GM12801 (cell line): ENCODE measurements at regions not wholly inside any gene's neighbourhood (a gene's known extent, or its start where the extent isn't known, plus 50 kb on each side); places are given as distances from the start of the nearest gene placed in this dataset.

Experiments used
- TF ChIP-seq, protein P1 (sequence below): IDR thresholded peaks from one replicate; pipeline ENCODE4 v1.5.1; 2011; ENCODE audit warnings: control low read depth; ENCODE audit not compliant: insufficient read length; ENCODE audit errors: extremely low read depth

DNA sequence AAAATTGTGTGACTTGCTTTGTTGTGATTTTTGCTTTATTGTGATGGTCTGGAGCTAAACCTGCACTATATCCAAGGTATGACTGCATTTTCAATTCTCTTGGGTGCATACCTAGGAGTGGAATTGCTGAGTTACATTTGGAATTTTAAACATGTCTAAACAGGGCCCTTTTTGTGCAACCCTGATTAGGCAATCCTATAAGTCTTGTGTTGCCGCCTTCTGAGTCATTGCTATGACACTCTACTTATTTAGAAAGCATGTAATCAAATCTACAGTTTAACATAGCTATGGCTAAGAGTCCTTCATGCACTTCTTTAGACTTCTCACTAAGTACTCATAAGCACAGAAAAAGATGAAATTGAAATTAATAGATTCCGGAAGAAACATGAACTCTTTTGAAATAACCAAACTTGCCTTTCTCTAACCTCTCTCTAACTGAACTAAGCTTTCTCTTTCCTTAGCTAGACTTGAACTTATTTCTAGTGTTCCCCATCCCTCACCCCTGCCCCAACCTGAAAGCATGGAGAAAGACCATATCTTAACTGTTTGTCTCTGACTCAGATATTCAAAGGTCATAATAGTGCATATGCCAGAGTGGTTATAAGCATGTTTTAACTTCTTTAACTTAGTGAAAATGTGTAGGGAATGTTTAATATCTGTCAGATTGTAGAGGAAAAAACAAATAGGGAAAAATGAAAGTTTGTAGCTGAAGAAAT, 203.0 kb downstream of the SNAPC1 start:
- TF ChIP-seq, protein P1, sequence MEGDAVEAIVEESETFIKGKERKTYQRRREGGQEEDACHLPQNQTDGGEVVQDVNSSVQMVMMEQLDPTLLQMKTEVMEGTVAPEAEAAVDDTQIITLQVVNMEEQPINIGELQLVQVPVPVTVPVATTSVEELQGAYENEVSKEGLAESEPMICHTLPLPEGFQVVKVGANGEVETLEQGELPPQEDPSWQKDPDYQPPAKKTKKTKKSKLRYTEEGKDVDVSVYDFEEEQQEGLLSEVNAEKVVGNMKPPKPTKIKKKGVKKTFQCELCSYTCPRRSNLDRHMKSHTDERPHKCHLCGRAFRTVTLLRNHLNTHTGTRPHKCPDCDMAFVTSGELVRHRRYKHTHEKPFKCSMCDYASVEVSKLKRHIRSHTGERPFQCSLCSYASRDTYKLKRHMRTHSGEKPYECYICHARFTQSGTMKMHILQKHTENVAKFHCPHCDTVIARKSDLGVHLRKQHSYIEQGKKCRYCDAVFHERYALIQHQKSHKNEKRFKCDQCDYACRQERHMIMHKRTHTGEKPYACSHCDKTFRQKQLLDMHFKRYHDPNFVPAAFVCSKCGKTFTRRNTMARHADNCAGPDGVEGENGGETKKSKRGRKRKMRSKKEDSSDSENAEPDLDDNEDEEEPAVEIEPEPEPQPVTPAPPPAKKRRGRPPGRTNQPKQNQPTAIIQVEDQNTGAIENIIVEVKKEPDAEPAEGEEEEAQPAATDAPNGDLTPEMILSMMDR = no peak

DNA sequence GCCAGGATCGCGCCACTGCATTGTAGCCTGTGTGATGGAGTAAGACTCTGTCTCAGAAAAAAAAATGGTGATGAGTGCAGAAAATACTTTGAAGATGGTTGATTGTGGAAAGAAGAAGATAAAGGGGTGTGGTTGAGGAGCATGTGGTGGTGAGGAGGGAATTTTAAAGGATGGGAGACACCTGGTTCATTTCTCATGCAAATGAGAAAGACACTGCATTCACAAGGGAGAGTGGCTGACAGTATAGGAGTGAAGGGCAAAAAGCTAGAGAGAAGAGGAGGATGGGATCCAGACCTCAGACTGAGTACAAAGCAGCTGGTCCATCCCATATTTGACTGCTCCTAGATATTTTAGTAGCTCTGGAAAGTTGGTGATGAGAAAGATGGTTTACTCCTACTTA, 206.0 kb downstream of the SNAPC1 start:
- TF ChIP-seq, protein P1 = no peak

DNA sequence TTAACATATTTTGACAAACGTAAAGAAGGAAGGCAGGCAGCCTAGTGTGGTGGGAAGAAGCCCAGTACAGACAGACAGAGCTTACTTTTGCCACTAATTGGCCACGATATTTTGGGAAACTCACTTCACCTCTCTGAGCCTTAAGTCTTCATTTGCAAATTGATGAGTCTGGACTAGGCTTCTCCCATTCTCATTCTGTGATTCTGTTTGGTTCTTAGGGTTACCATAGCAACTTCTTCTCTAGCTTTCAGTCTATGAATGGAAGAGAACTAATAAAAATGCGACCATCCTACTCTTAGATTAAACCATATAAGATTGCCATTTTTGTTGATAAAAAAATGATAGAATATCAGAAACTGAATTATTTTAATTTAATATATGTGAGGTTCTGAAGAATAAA, 210.5 kb downstream of the SNAPC1 start:
- TF ChIP-seq, protein P1 = no peak

DNA sequence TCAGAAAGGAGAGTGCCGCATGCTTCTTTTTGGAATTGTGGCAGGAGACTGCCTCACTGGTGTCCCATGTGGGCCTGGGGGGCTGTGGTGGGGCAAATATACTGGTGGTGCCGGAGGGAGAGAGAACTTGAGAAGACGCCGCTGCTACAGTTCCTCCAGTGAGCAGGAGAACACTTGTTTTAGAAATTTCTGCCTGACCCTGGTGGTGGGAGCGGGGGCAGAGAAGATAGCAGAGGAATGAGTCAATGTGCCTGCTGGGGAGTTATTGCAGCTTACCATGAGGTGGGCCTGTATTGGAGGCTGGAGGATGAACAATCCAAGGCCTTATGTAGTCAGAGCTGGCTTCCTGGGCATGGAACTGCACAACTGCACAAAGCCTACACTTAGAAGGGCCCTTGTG, 211.8 kb downstream of the SNAPC1 start:
- TF ChIP-seq, protein P1 = no peak

DNA sequence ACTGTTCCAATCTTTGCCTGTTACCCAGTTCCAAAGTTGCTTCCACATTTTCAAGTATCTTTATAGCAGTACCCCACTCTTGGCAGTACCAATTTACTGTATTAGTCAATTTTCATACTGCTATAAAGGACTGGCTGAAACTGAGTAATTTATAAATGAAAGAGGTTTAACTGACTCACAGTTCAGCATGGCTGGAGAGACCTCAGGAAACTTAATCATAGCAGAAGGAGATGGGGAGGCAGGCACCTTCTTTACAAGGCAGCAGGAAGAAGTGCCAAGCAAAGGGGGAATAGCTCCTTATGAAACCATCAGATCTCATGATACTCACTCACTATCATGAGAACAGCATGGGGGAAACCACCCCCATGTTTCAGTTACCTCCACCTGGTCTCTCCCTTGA, 215.0 kb downstream of the SNAPC1 start:
- TF ChIP-seq, protein P1 = no peak

DNA sequence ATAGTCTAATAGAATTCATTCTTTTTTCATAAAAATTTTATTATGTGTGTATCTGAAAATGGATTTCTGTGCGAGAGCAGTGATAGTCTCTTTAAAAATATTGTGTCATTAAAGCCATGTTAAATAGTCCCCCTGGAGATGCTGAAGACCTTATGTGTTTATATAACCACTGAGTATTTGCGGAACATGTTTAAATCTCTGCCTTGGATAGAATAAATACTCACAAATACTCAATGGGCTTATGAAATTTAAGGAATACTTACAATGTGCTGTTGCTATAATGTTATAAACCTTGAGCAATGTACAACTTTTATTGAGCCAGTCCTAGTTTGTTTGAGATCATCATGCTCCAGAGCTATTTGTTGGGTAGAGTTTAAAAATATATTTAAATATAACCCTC, 226.0 kb downstream of the SNAPC1 start:
- TF ChIP-seq, protein P1 = no peak

DNA sequence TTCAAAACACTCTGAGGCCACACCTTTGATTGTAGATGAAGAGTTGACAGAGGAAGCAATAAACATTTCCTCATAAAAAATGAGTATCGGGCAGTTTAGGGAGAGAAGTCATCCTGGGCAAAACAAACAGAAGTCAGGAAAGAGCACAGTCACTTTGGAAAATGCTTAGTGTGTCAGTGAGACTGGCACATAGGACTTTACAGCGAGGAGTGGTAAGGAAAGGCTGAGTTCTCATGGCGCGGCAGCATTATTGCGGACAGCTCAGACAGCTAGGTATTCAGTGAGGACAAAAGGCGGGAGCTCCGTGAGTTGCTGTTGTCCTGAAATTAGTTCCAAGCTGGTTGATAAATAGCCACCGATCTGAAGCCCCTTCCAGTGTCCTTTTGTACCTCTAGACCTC, 229.9 kb downstream of the SNAPC1 start:
- TF ChIP-seq, protein P1 = no peak
